BLaER1 treated with 17β-estradiol and CSF1 and Interleukin-3, amounts not matched to agents 10 nM and 100 nM (cell line): ENCODE measurements at regions not wholly inside any gene's neighbourhood (a gene's known extent, or its start where the extent isn't known, plus 50 kb on each side); places are given as distances from the start of the nearest gene placed in this dataset.
"Not testable (repeated sequence)": the region's sequence is repeated elsewhere in the genome, so short reads cannot be mapped to it uniquely, and the experiment has no call there.

ENCODE experiments used
- H3K27ac ChIP-seq, 11 experiments: shearing (Covaris generic); formaldehyde crosslinking; 2 replicates each; pipeline ENCODE4 v1.8.1; 2022
- H3K27me3 ChIP-seq, 11 experiments: shearing (Covaris generic); formaldehyde crosslinking; 2 replicates each; pipeline ENCODE4 v1.8.1; 2022
- H3K36me3 ChIP-seq, 11 experiments: shearing (Covaris generic); formaldehyde crosslinking; 2 replicates each; pipeline ENCODE4 v1.8.1; 2022
- H3K4me1 ChIP-seq, 10 experiments: shearing (Covaris generic); formaldehyde crosslinking; 2 replicates each; pipeline ENCODE4 v1.8.1; 2022
- H3K4me2 ChIP-seq, 11 experiments: shearing (Covaris generic); formaldehyde crosslinking; 2 replicates each; pipeline ENCODE4 v1.8.1; 2022
- H3K4me3 ChIP-seq, 10 experiments: shearing (Covaris generic); formaldehyde crosslinking; 2 replicates each; pipeline ENCODE4 v1.8.1; 2022
- H3K9ac ChIP-seq, 11 experiments: shearing (Covaris generic); formaldehyde crosslinking; 2 replicates each; pipeline ENCODE4 v1.8.1; 2022
- H3K9me3 ChIP-seq, 11 experiments: shearing (Covaris generic); formaldehyde crosslinking; replicated peaks in 1 of 11; 2 replicates each; pipeline ENCODE4 v1.8.1; 2022
- H4K20me1 ChIP-seq, 11 experiments: shearing (Covaris generic); formaldehyde crosslinking; 2 replicates each; pipeline ENCODE4 v1.8.1; 2022
- Cebpa-rat ChIP-seq, 11 experiments: shearing (Covaris generic); IDR thresholded peaks; 2 replicates each; pipeline ENCODE4 v1.8.1; 2022

- no peak overlapping the region for H3K27ac ChIP-seq
Measured at GRCh38 chr3:27617552-27617951, 104.6 kb downstream of the EOMES start.

DNA sequence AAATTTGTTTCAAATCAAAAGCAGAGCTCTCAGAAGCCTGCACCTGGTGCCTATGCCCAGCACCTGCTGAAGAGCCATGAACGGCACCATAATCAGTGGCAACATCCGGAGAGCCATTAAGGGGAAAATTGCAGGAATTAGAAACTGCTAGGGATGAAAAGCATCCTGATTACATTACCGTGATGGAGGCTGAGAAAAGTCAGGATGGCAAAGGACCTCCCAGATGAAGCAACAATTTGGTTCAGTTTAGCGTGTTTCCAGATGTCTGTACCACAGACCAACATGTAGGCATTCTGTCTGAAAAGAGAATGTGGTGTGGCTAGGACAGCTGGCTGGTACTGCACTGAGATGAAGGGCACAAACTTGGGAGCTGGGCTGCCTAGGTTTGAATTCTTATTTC is 106.1 kb downstream of the EOMES start:
- no peaks in the 10 kb centered on the region for H3K27me3 ChIP-seq
- no peak overlapping the region for H3K9ac ChIP-seq
- H3K9me3 ChIP-seq = peaks cover 25 to 43% (median 39%) of the 10 kb centered on the region in 11 experiments
- no peaks in the 10 kb centered on the region for H3K4me1 ChIP-seq
- H4K20me1 ChIP-seq = no peaks in the 10 kb centered on the region
- peaks cover 0 to 7% (median 0%) of the 10 kb centered on the region in 11 experiments; a peak in 2 of 22 replicates for H3K36me3 ChIP-seq
- H3K27ac ChIP-seq = no peak overlapping the region
- TF ChIP-seq Cebpa-rat (IDR thresholded peaks at IDR 0.05) = no peak
- no peak overlapping the region for H3K4me3 ChIP-seq
- H3K4me2 ChIP-seq = no peak overlapping the region

More at GRCh38 chr3:27617552-27617951, 104.6 kb downstream of the EOMES start:
- Histone ChIP-seq H3K36me3 (peaks cover 0 to 7% (median 0%) of the 10 kb centered on the region in 11 experiments; a peak in 2 of 22 replicates), H3K4me3 (no peak overlapping the region), H3K4me2 (no peak overlapping the region), H3K4me1 (no peaks in the 10 kb centered on the region), H3K27me3 (no peaks in the 10 kb centered on the region), H4K20me1 (no peaks in the 10 kb centered on the region), H3K9me3 (peaks cover 25 to 52% (median 39%) of the 10 kb centered on the region in 11 experiments), H3K9ac (no peak overlapping the region)
- TF ChIP-seq Cebpa-rat (IDR thresholded peaks at IDR 0.05) = no peak

DNA sequence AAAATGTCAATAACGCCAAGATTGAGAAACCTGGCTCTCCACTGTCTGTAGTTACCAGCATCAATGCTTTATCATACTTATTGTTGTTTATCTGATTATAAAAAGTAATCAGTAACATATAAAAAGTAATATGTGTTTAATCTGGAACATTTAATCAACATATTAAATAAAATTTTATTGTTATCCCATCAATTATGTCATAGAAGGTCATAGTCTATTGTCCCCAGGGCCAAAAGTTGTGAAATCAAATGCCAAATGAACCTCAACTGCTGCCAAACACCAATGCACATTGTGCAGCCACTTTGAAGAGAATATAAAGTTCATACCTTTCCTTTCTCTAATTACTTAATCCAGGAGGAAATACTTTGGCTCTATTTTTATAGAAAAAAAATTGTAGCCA is 106.6 kb downstream of the EOMES start:
- Histone ChIP-seq H3K27ac (no peak overlapping the region), H3K36me3 (peaks cover 0 to 7% (median 0%) of the 10 kb centered on the region in 11 experiments; a peak in 2 of 22 replicates), H3K4me3 (no peak overlapping the region), H4K20me1 (no peaks in the 10 kb centered on the region), H3K9me3 (peaks cover 23 to 41% (median 37%) of the 10 kb centered on the region in 11 experiments), H3K27me3 (no peaks in the 10 kb centered on the region), H3K4me2 (no peak overlapping the region), H3K9ac (no peak overlapping the region), H3K4me1 (no peaks in the 10 kb centered on the region)
- no peak for TF ChIP-seq Cebpa-rat (IDR thresholded peaks at IDR 0.05)

DNA sequence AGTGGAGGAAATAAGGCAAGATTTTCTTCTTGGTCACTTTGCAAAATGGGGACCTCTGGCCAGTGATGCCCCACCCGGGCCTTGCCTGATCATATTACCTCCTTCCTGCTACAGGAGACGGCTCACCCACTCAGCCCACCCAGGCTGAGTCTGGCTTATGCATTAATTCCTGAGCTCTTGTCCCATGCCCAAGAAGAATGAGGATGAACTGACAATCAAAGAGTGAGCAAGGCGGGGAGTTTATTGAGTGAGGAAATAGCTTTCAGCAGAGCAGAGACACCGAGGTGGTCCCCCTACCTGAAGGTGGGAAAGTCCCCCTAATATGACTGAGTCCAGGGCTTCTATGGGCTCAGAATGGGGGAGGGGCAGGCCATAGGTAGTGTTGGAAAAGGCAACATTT is 107.5 kb downstream of the EOMES start:
- no peaks in the 10 kb centered on the region for H3K4me1 ChIP-seq
- H3K36me3 ChIP-seq = peaks cover 0 to 7% (median 0%) of the 10 kb centered on the region in 11 experiments; a peak in 2 of 22 replicates
- peaks cover 23 to 41% (median 37%) of the 10 kb centered on the region in 11 experiments for H3K9me3 ChIP-seq
- no peak overlapping the region for H3K9ac ChIP-seq
- 0 out of 20 replicates have a peak overlapping the region, but pooled peaks of 2 of the 10 experiments have one; percentile 3 to 4 for H3K4me3 ChIP-seq
- H3K27me3 ChIP-seq = no peaks in the 10 kb centered on the region
- TF ChIP-seq Cebpa-rat (IDR thresholded peaks at IDR 0.05) = no peak
- H3K4me2 ChIP-seq = no peak overlapping the region
- no peaks in the 10 kb centered on the region for H4K20me1 ChIP-seq
- H3K27ac ChIP-seq = no peak overlapping the region

GRCh38 chr3:27613846-27614500 is 108.2 kb downstream of the EOMES start:
- Histone ChIP-seq H3K36me3 (peaks cover 0 to 7% (median 0%) of the 10 kb centered on the region in 11 experiments; a peak in 2 of 22 replicates), H3K4me2 (no peak overlapping the region), H4K20me1 (no peaks in the 10 kb centered on the region), H3K27me3 (no peaks in the 10 kb centered on the region), H3K9ac (no peak overlapping the region), H3K9me3 (peaks cover 23 to 41% (median 37%) of the 10 kb centered on the region in 11 experiments), H3K27ac (no peak overlapping the region), H3K4me3 (no peak overlapping the region), H3K4me1 (no peaks in the 10 kb centered on the region)
- no peak for TF ChIP-seq Cebpa-rat (IDR thresholded peaks at IDR 0.05)

- no peak for TF ChIP-seq Cebpa-rat (IDR thresholded peaks at IDR 0.05)
- peaks cover 0 to 7% (median 0%) of the 10 kb centered on the region in 11 experiments; a peak in 2 of 22 replicates for H3K36me3 ChIP-seq
- H4K20me1 ChIP-seq = no peaks in the 10 kb centered on the region
- H3K9ac ChIP-seq = no peak overlapping the region
- H3K4me2 ChIP-seq = no peak overlapping the region
- no peaks in the 10 kb centered on the region for H3K27me3 ChIP-seq
- peaks cover 0 to 20% (median 0%) of the 10 kb centered on the region in 10 experiments; a peak in 7 of 20 replicates for H3K4me1 ChIP-seq
- no peak overlapping the region for H3K27ac ChIP-seq
- peaks cover 23 to 39% (median 34%) of the 10 kb centered on the region in 11 experiments for H3K9me3 ChIP-seq
- no peak overlapping the region for H3K4me3 ChIP-seq
Measured at GRCh38 chr3:27610800-27611525, 111.2 kb downstream of the EOMES start.

DNA sequence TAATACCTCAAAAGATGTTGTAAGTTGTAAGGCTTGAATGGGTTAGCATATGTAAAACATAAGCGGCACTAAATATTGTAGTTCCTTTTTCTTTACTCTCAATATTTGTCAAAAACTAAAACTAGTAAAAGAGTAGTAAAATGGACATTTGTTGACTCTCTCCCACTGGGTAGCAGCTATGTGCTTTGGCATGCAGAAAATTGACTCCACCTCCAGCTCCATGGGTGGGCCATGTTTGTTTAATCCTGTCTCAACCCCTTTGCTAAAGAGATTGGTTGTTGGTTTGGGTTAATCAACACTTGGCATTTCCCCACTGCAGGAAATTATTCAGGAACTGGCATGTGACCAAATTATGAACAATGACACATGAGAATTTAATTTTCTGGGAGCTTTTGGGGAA is 114.8 kb downstream of the EOMES start:
- no peaks in the 10 kb centered on the region for H3K36me3 ChIP-seq
- peak overlapping the region in 3 of 11 experiments; percentile 8 to 64 (median 64); a peak in 5 of 22 replicates for H3K4me2 ChIP-seq
- H3K4me1 ChIP-seq = peaks cover 0 to 24% (median 0%) of the 10 kb centered on the region in 10 experiments; a peak in 7 of 20 replicates
- no peak overlapping the region for H3K4me3 ChIP-seq
- TF ChIP-seq Cebpa-rat (IDR thresholded peaks at IDR 0.05) = no peak
- H3K27ac ChIP-seq = peak overlapping the region in 3 of 11 experiments; percentile 1 to 50 (median 50); a peak in 3 of 22 replicates
- H3K9me3 ChIP-seq = peaks cover under 1 to 18% (median 9%) of the 10 kb centered on the region in 11 experiments; a peak in 16 of 22 replicates
- no peaks in the 10 kb centered on the region for H3K27me3 ChIP-seq
- H4K20me1 ChIP-seq = no peaks in the 10 kb centered on the region
- no peak overlapping the region for H3K9ac ChIP-seq

GRCh38 chr3:27606537-27606936 is 115.6 kb downstream of the EOMES start:
- Histone ChIP-seq H4K20me1 (no peaks in the 10 kb centered on the region), H3K9ac (no peak overlapping the region), H3K4me3 (no peak overlapping the region), H3K27ac (peak overlapping the region in 1 of 11 experiments; percentile 50; a peak in 2 of 22 replicates), H3K36me3 (no peaks in the 10 kb centered on the region), H3K4me1 (peaks cover 0 to 24% (median 0%) of the 10 kb centered on the region in 10 experiments; a peak in 7 of 20 replicates), H3K27me3 (no peaks in the 10 kb centered on the region), H3K9me3 (peaks cover 8 to 21% (median 16%) of the 10 kb centered on the region in 11 experiments; a peak in 21 of 22 replicates), H3K4me2 (peak overlapping the region in 3 of 11 experiments; percentile 8 to 64 (median 64); a peak in 5 of 22 replicates)
- no peak for TF ChIP-seq Cebpa-rat (IDR thresholded peaks at IDR 0.05)

DNA sequence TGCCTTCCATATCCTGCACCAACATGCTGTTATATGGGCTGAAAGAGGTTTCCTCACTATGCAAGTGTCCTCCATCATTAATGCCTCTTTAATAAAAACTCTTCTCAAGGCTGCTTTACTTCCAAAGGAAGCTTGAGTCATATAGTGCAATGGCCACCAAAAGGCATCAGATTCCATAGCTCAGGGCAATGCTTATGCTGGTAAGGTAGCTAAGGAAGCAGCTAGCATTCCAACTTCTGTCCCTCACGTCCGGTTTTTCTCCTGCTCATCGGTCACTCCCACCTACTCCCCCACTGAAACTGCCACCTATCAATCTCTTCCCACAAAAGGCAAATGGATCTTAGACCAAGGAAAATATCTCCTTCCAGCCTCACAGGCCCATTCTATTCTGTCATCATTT is 117.1 kb upstream of the SLC4A7 start:
- peaks cover 0 to 18% (median 4%) of the 10 kb centered on the region in 10 experiments; a peak in 10 of 20 replicates for H3K4me1 ChIP-seq
- not testable (repeated sequence) for H3K4me2 ChIP-seq, H3K27me3 ChIP-seq, H3K4me3 ChIP-seq, H4K20me1 ChIP-seq, H3K36me3 ChIP-seq, H3K27ac ChIP-seq, H3K9ac ChIP-seq
- H3K9me3 ChIP-seq = peaks cover 18 to 55% (median 35%) of the 10 kb centered on the region in 11 experiments

GRCh38 chr3:27599741-27600140 is 115.6 kb upstream of the SLC4A7 start:
- not testable (repeated sequence) for H3K36me3 ChIP-seq, H3K27ac ChIP-seq, H3K9ac ChIP-seq, H3K4me3 ChIP-seq, H4K20me1 ChIP-seq, H3K4me2 ChIP-seq, H3K27me3 ChIP-seq
- Histone ChIP-seq H3K4me1 (peaks cover 0 to 27% (median 10%) of the 10 kb centered on the region in 10 experiments; a peak in 13 of 20 replicates), H3K9me3 (peaks cover 18 to 55% (median 35%) of the 10 kb centered on the region in 11 experiments)
